PC-9 (cell line): ENCODE measurements at regions not wholly inside any gene's neighbourhood (a gene's known extent, or its start where the extent isn't known, plus 50 kb on each side); places are given as distances from the start of the nearest gene placed in this dataset.

Experiments used
- BruUV-seq: library from RNA; stranded (reverse); fragments of 400-500 nt; replicated peaks from 2 replicates; lab custom pipeline; 2021; lab: Mats Ljungman, UMichigan
- CTCF ChIA-PET: fragments of 300-600 bp; sonication (Branson Sonifier 250); formaldehyde crosslinking; loops from one replicate; lab custom pipeline; 2022; ENCODE audit warnings: antibody characterized with exemption; lab: Charles Lee
- POLR2A ChIA-PET: fragments of 300-600 bp; sonication (Branson Sonifier 250); formaldehyde crosslinking; loops from one replicate; lab custom pipeline; 2022; ENCODE audit warnings: antibody characterized with exemption; ENCODE audit not compliant: unreplicated experiment; lab: Charles Lee
- DNase-seq, 2 experiments: peaks; one replicate each; pipeline versions ENCODE4 v3.0.0 to v3.0.0-alpha.2; 2015 to 2022; ENCODE audit warnings: mixed read lengths in 1 of 2
- H2AFZ ChIP-seq: fragments of 200-600 bp; sonication (generic); 2 replicates; pipeline ENCODE4 v1.8.1; 2017; ENCODE audit warnings: antibody characterized with exemption
- H3F3A ChIP-seq: fragments of 200-600 bp; sonication (generic); 2 replicates; pipeline ENCODE4 v1.8.1; 2017; ENCODE audit warnings: antibody characterized with exemption, mild to moderate bottlenecking, low read depth; ENCODE audit not compliant: insufficient read depth
- H3K27ac ChIP-seq: fragments of 200-600 bp; sonication (generic); 2 replicates; pipeline ENCODE4 v1.6.1; 2016; ENCODE audit warnings: mixed run types
- H3K27me3 ChIP-seq: fragments of 200-600 bp; sonication (generic); 2 replicates; pipeline ENCODE4 v1.6.1; 2016; ENCODE audit warnings: low read depth, mixed run types; ENCODE audit not compliant: insufficient read depth
- H3K36me3 ChIP-seq: fragments of 200-600 bp; sonication (generic); 2 replicates; pipeline ENCODE4 v1.6.1; 2016; ENCODE audit warnings: low read depth, mixed run types
- H3K4me1 ChIP-seq: fragments of 200-600 bp; sonication (generic); replicated peaks from 2 replicates; pipeline ENCODE4 v1.6.1; 2016; ENCODE audit warnings: mixed run types; ENCODE audit not compliant: insufficient read depth
- H3K4me2 ChIP-seq: fragments of 200-600 bp; sonication (generic); 2 replicates; pipeline ENCODE4 v1.6.1; 2017; ENCODE audit warnings: mixed run types
- H3K4me3 ChIP-seq: fragments of 200-600 bp; sonication (generic); 2 replicates; pipeline ENCODE4 v1.6.1; 2016; ENCODE audit warnings: mixed run types
- H3K79me2 ChIP-seq: fragments of 200-600 bp; sonication (generic); 2 replicates; pipeline ENCODE4 v1.6.1; 2017; ENCODE audit warnings: low read depth, mixed run types
- H3K9me2 ChIP-seq: fragments of 200-600 bp; sonication (generic); 2 replicates; pipeline ENCODE4 v1.8.1; 2017; ENCODE audit warnings: mild to moderate bottlenecking; ENCODE audit not compliant: insufficient read depth
- H3K9me3 ChIP-seq: fragments of 200-600 bp; sonication (generic); 2 replicates; pipeline ENCODE4 v1.8.1; 2016; ENCODE audit warnings: low read depth; ENCODE audit not compliant: insufficient read depth
- H4K20me1 ChIP-seq: fragments of 200-600 bp; sonication (generic); 2 replicates; pipeline ENCODE4 v1.8.1; 2017; ENCODE audit not compliant: insufficient read depth
- CTCF ChIP-seq: fragments of 200-600 bp; sonication (generic); conservative IDR thresholded peaks from 2 replicates; pipeline ENCODE4 v1.6.1; 2017; ENCODE audit warnings: mixed run types, antibody characterized with exemption, mild to moderate bottlenecking, moderate library complexity
- EZH2 ChIP-seq: fragments of 200-600 bp; sonication (generic); IDR thresholded peaks from 2 replicates; pipeline ENCODE4 v1.8.0; 2017; ENCODE audit warnings: antibody characterized with exemption, low read depth
- intact Hi-C: fragments of 100-400 bp; cut with micrococcal nuclease; formaldehyde crosslinking; loops from one replicate; pipeline ENCODE4 v1.10.0; 2022; ENCODE audit not compliant: unreplicated experiment

- Histone ChIP-seq H3K9me2 (no peaks in the 10 kb centered on the region), H3F3A (no peaks in the 10 kb centered on the region), H3K27me3 (no peaks in the 10 kb centered on the region)
These were observed 381.3 kb upstream of the LARGE1 start for GRCh38 chr22:34301569-34301968.

GRCh38 chr22:34303656-34304055 lies 383.4 kb upstream of the LARGE1 start:
- Histone ChIP-seq H4K20me1 (no peaks in the 10 kb centered on the region), H3F3A (no peaks in the 10 kb centered on the region), H3K4me2 (no peak overlapping the region), H3K9me2 (no peaks in the 10 kb centered on the region), H3K27me3 (no peaks in the 10 kb centered on the region), H3K4me3 (no peak overlapping the region), H2AFZ (no peak overlapping the region), H3K36me3 (no peaks in the 10 kb centered on the region), H3K9me3 (no peaks in the 10 kb centered on the region), H3K79me2 (no peaks in the 10 kb centered on the region), H3K4me1 (no peaks in the 10 kb centered on the region), H3K27ac (no peak overlapping the region)
- TF ChIP-seq EZH2 (no peak), CTCF (no peak)
- CTCF ChIA-PET, result no interaction called here
- POLR2A ChIA-PET, result no interaction called here
- BruUV-seq, result no TSS peak
- no peak for DNase-seq
- intact Hi-C loops, result no loop called here

More at GRCh38 chr22:34301569-34301968, 381.3 kb upstream of the LARGE1 start:
- TF ChIP-seq EZH2, result no peak
- TF ChIP-seq CTCF, result no peak
- no peaks in the 10 kb centered on the region for H3K79me2 ChIP-seq
- no TSS peak for BruUV-seq
- H3K4me3 ChIP-seq, result no peak overlapping the region
- H4K20me1 ChIP-seq, result no peaks in the 10 kb centered on the region
- CTCF ChIA-PET, result no interaction called here
- no peak overlapping the region for H2AFZ ChIP-seq
- H3K9me3 ChIP-seq, result no peaks in the 10 kb centered on the region
- intact Hi-C loops, result no loop called here
- POLR2A ChIA-PET, result no interaction called here
- no peak for DNase-seq
- no peaks in the 10 kb centered on the region for H3K4me1 ChIP-seq
- no peaks in the 10 kb centered on the region for H3K36me3 ChIP-seq
- no peak overlapping the region for H3K4me2 ChIP-seq
- H3K27ac ChIP-seq, result no peak overlapping the region

- H3K9me3 ChIP-seq, result no peaks in the 10 kb centered on the region
- ChIA-PET POLR2A (no interaction called here), CTCF (no interaction called here)
- H3K4me2 ChIP-seq, result no peak overlapping the region
- no peaks in the 10 kb centered on the region; the same call in 1 of the 2 replicates for H3K27me3 ChIP-seq
- intact Hi-C loops, result no loop called here
- no TSS peak for BruUV-seq
- H3K4me3 ChIP-seq, result no peak overlapping the region
- no peaks in the 10 kb centered on the region for H3K36me3 ChIP-seq
- H3F3A ChIP-seq, result no peaks in the 10 kb centered on the region
- H3K4me1 ChIP-seq, result no peaks in the 10 kb centered on the region
- no peaks in the 10 kb centered on the region for H4K20me1 ChIP-seq
- TF ChIP-seq EZH2 (no peak), CTCF (no peak)
- no peak overlapping the region for H2AFZ ChIP-seq
- H3K9me2 ChIP-seq, result no peaks in the 10 kb centered on the region
- no peak overlapping the region for H3K27ac ChIP-seq
- H3K79me2 ChIP-seq, result no peaks in the 10 kb centered on the region
- DNase-seq, result no peak
These were observed 386.1 kb upstream of the LARGE1 start for GRCh38 chr22:34306361-34306760.
